ENCODE measurements at regions not wholly inside any gene's neighbourhood (a gene's known extent, or its start where the extent isn't known, plus 50 kb on each side); places are given as distances from the start of the nearest gene placed in this dataset.

- TF ChIP-seq CTCF (conservative IDR thresholded peaks at IDR 0.05), result no peak
- Mint-ChIP-seq H3K36me3 (no peaks in the 10 kb centered on the region), H3K4me3 (no peak overlapping the region), H3K27ac (no peak overlapping the region), H3K9me3 (peaks cover 12% of the 10 kb centered on the region), H3K27me3 (no peaks in the 10 kb centered on the region), H3K4me1 (ENCODE audit: unreplicated experiment) (no peaks in the 10 kb centered on the region)
- DNase-seq (ENCODE audit: extremely low spot score, unreplicated experiment), result no peak
Measured at GRCh38 chr3:976006-976405, 116.8 kb upstream of the CNTN6 start.

- no peaks in the 10 kb centered on the region for H3K27me3 Mint-ChIP-seq
- TF ChIP-seq CTCF (conservative IDR thresholded peaks at IDR 0.05), result no peak
- H3K4me3 Mint-ChIP-seq, result no peak overlapping the region
- no peaks in the 10 kb centered on the region for H3K4me1 Mint-ChIP-seq (ENCODE audit: unreplicated experiment)
- no peaks in the 10 kb centered on the region for H3K36me3 Mint-ChIP-seq
- H3K9me3 Mint-ChIP-seq, result peaks cover 15% of the 10 kb centered on the region
- no peak overlapping the region for H3K27ac Mint-ChIP-seq
- DNase-seq (ENCODE audit: extremely low spot score, unreplicated experiment), result no peak
Measured at GRCh38 chr3:981156-981555, 111.7 kb upstream of the CNTN6 start.

GRCh38 chr3:988785-989184 is 104.0 kb upstream of the CNTN6 start:
- no peak overlapping the region for H3K4me3 Mint-ChIP-seq
- peaks cover 14% of the 10 kb centered on the region for H3K9me3 Mint-ChIP-seq
- no peak for DNase-seq (ENCODE audit: extremely low spot score, unreplicated experiment)
- no peaks in the 10 kb centered on the region for H3K4me1 Mint-ChIP-seq (ENCODE audit: unreplicated experiment)
- TF ChIP-seq CTCF (conservative IDR thresholded peaks at IDR 0.05), result no peak
- H3K36me3 Mint-ChIP-seq, result no peaks in the 10 kb centered on the region
- H3K27me3 Mint-ChIP-seq, result peaks cover 11% of the 10 kb centered on the region
- H3K27ac Mint-ChIP-seq, result no peak overlapping the region

GRCh38 chr3:992871-993270 is 100.0 kb upstream of the CNTN6 start:
- H3K4me3 Mint-ChIP-seq, result no peak overlapping the region
- peaks cover 14% of the 10 kb centered on the region for H3K9me3 Mint-ChIP-seq
- no peak for TF ChIP-seq CTCF (conservative IDR thresholded peaks at IDR 0.05)
- H3K36me3 Mint-ChIP-seq, result no peaks in the 10 kb centered on the region
- H3K27me3 Mint-ChIP-seq, result peaks cover 11% of the 10 kb centered on the region
- no peak overlapping the region for H3K27ac Mint-ChIP-seq
- DNase-seq (ENCODE audit: extremely low spot score, unreplicated experiment), result no peak
- no peaks in the 10 kb centered on the region for H3K4me1 Mint-ChIP-seq (ENCODE audit: unreplicated experiment)

GRCh38 chr3:1002010-1002409 is 90.8 kb upstream of the CNTN6 start:
- no peaks in the 10 kb centered on the region for H3K4me1 Mint-ChIP-seq (ENCODE audit: unreplicated experiment)
- no peak overlapping the region for H3K27ac Mint-ChIP-seq
- TF ChIP-seq CTCF (conservative IDR thresholded peaks at IDR 0.05), result no peak
- no peaks in the 10 kb centered on the region for H3K27me3 Mint-ChIP-seq
- no peaks in the 10 kb centered on the region for H3K36me3 Mint-ChIP-seq
- no peaks in the 10 kb centered on the region for H3K9me3 Mint-ChIP-seq
- H3K4me3 Mint-ChIP-seq, result no peak overlapping the region
- no peak for DNase-seq (ENCODE audit: extremely low spot score, unreplicated experiment)

- no peak overlapping the region for H3K4me3 Mint-ChIP-seq
- H3K27ac Mint-ChIP-seq, result no peak overlapping the region
- TF ChIP-seq CTCF (conservative IDR thresholded peaks at IDR 0.05), result no peak
- H3K36me3 Mint-ChIP-seq, result no peaks in the 10 kb centered on the region
- H3K27me3 Mint-ChIP-seq, result no peaks in the 10 kb centered on the region
- H3K9me3 Mint-ChIP-seq, result peaks cover 6% of the 10 kb centered on the region
- DNase-seq (ENCODE audit: extremely low spot score, unreplicated experiment), result no peak
- H3K4me1 Mint-ChIP-seq (ENCODE audit: unreplicated experiment), result no peaks in the 10 kb centered on the region
Measured at GRCh38 chr3:1007866-1008265, 85.0 kb upstream of the CNTN6 start.

All from type B pancreatic cell (in vitro differentiated cells).